K562 (cell line): ENCODE measurements at regions not wholly inside any gene's neighbourhood (a gene's known extent, or its start where the extent isn't known, plus 50 kb on each side); places are given as distances from the start of the nearest gene placed in this dataset.

Experiments
- ATAC-seq: fragments of 200-7000 bp; cut with Tn5 transposase; 3 replicates; pipeline ENCODE4 v1.9.1; 2020; ENCODE audit warnings: moderate library complexity
- BruUV-seq: library from RNA; stranded (reverse); fragments of 400-500 nt; replicated peaks from 2 replicates; lab custom pipeline; 2021; lab: Mats Ljungman, UMichigan
- CTCF ChIA-PET: fragments of 300-600 bp; formaldehyde crosslinking; extraction: SDS; loops from one replicate; lab custom pipeline; 2021; ENCODE audit warnings: low intra/inter-chr PET ratio; lab: Yijun Ruan, JAX
- POLR2A ChIA-PET: fragments of 300-600, 350-650 bp; sonication (Branson Sonifier 250); formaldehyde crosslinking; extraction: SDS; loops from one replicate; lab custom pipeline; 2021; ENCODE audit warnings: antibody characterized with exemption, inconsistent platforms; lab: Yijun Ruan, JAX
- DNase-seq, 4 experiments: peaks; one replicate each; pipeline versions ENCODE4 v3.0.0 to v3.0.0-alpha.2; 2011 to 2018; ENCODE audit warnings: low spot score in 3 of 4, mixed read lengths in 3 of 4; ENCODE audit errors: extremely low read depth in 1 of 4
- FAIRE-seq: peaks from 2 replicates; lab custom pipeline; 2011; peaks lifted over from hg19 to GRCh38; lab: Jason Lieb, UNC
- H2AFZ ChIP-seq: 2 replicates; pipeline ENCODE4 v1.6.0; 2011; ENCODE audit warnings: low read depth, low read length, control low read depth, inconsistent platforms
- H3K27ac ChIP-seq: fragments of 200-600 bp; 3 replicates; pipeline ENCODE4 v1.8.0; 2011; ENCODE audit warnings: low read depth, mild to moderate bottlenecking, control low read depth, inconsistent platforms, low read length, moderate library complexity, mixed read lengths; ENCODE audit errors: extremely low read depth
- H3K27me3 ChIP-seq, 2 experiments: fragments of 300-600 bp in 1 of 2; 2 replicates in 1 of 2; 3 replicates in 1 of 2; pipeline versions ENCODE4 v1.6.0 to v1.8.0; 2011; ENCODE audit warnings: inconsistent platforms in 2 of 2, low read length in 2 of 2, mild to moderate bottlenecking in 1 of 2, mixed read lengths in 1 of 2, moderate library complexity in 1 of 2; ENCODE audit not compliant: control insufficient read depth in 2 of 2, insufficient read depth in 2 of 2
- H3K36me3 ChIP-seq: fragments of 300-600 bp; 3 replicates; pipeline ENCODE4 v1.8.0; 2011; ENCODE audit warnings: mild to moderate bottlenecking, low read length, inconsistent platforms; ENCODE audit not compliant: control insufficient read depth, insufficient read depth
- H3K4me1 ChIP-seq, 2 experiments: fragments of 200-600 bp in 1 of 2; replicated peaks in 1 of 2; 2 replicates in 1 of 2; 3 replicates in 1 of 2; pipeline versions ENCODE4 v1.5.1 to v1.8.0; 2011; ENCODE audit warnings: inconsistent platforms in 2 of 2, low read length in 2 of 2, mild to moderate bottlenecking in 1 of 2, mixed read lengths in 1 of 2, moderate library complexity in 1 of 2; ENCODE audit not compliant: control insufficient read depth in 2 of 2, insufficient read depth in 2 of 2
- H3K4me2 ChIP-seq: 2 replicates; pipeline ENCODE4 v1.6.1; 2011; ENCODE audit warnings: low read length, control low read depth, inconsistent platforms, mixed read lengths; ENCODE audit not compliant: insufficient read depth
- H3K4me3 ChIP-seq: fragments of 200-600 bp; sonication (generic), shearing (Covaris generic); 2 replicates; pipeline ENCODE4 v1.5.1; 2016; ENCODE audit warnings: control low read depth, inconsistent platforms
- H3K79me2 ChIP-seq: fragments of 200-600 bp; 3 replicates; pipeline ENCODE4 v1.8.0; 2011; ENCODE audit warnings: low read length, inconsistent platforms; ENCODE audit not compliant: control insufficient read depth, insufficient read depth
- H3K9ac ChIP-seq, 2 experiments: 2 replicates each; pipeline versions ENCODE4 v1.6.0 to v1.6.1; 2011; ENCODE audit warnings: low read depth in 2 of 2, low read length in 2 of 2, control low read depth in 1 of 2, inconsistent platforms in 1 of 2, mild to moderate bottlenecking in 1 of 2, mixed read lengths in 1 of 2; ENCODE audit not compliant: insufficient read depth in 1 of 2
- H3K9me1 ChIP-seq: one replicate; pipeline ENCODE4 v1.6.0; 2011; ENCODE audit warnings: inconsistent platforms, mild to moderate bottlenecking, low read length, moderate library complexity; ENCODE audit not compliant: control insufficient read depth, insufficient read depth
- H3K9me3 ChIP-seq: replicated peaks from 2 replicates; pipeline ENCODE4 v1.5.1; 2011; ENCODE audit warnings: low read depth, low read length, inconsistent platforms; ENCODE audit not compliant: control insufficient read depth, insufficient read depth
- H4K20me1 ChIP-seq: replicated peaks from 2 replicates; pipeline ENCODE4 v1.6.1; 2011; ENCODE audit warnings: low read length, inconsistent platforms, mixed read lengths; ENCODE audit not compliant: control insufficient read depth, insufficient read depth
- KLF1 ChIP-seq: fragments of 450-650 bp; IDR thresholded peaks from 2 replicates; pipeline ENCODE4 v1.6.1; 2016; ENCODE audit warnings: missing genetic modification characterization, missing compliant biosample characterization
- LARP7 ChIP-seq: fragments of 450-650 bp; IDR thresholded peaks from 2 replicates; pipeline ENCODE4 v1.6.1; 2016
- NFE2L1 ChIP-seq: fragments of 450-650 bp; IDR thresholded peaks from 2 replicates; pipeline ENCODE4 v1.6.1; 2016; ENCODE audit warnings: missing genetic modification characterization, low read depth, mild to moderate bottlenecking, missing compliant biosample characterization, moderate library complexity, borderline replicate concordance
- RBM15 ChIP-seq: fragments of 200-400 bp; formaldehyde crosslinking; IDR thresholded peaks from 2 replicates; pipeline ENCODE4 v1.6.1; 2018; ENCODE audit warnings: mild to moderate bottlenecking, low read length, moderate library complexity; ENCODE audit not compliant: insufficient read depth
- TAF7 ChIP-seq: fragments of 450-650 bp; IDR thresholded peaks from 2 replicates; pipeline ENCODE4 v1.6.1; 2016; ENCODE audit warnings: missing genetic modification characterization, missing compliant biosample characterization
- U2AF2 ChIP-seq: fragments of 200-400 bp; formaldehyde crosslinking; optimal IDR thresholded peaks from 2 replicates; pipeline ENCODE3; 2017; ENCODE audit warnings: low read depth, mild to moderate bottlenecking, low read length
- ZFP1 ChIP-seq: fragments of 450-650 bp; formaldehyde crosslinking; IDR thresholded peaks from 2 replicates; pipeline ENCODE4 v1.4.0; 2020; ENCODE audit warnings: mild to moderate bottlenecking, mixed read lengths
- ZNF232 ChIP-seq: sonication (generic); formaldehyde crosslinking; IDR thresholded peaks from 2 replicates; pipeline ENCODE4 v1.8.0; 2022; ENCODE audit warnings: mild to moderate bottlenecking, missing genetic modification reagents
- WGBS: fragments of 100-300 bp; shearing (Covaris generic); methylation state at CpG from one replicate; pipeline ENCODE4 v1.1.6; 2016; ENCODE audit warnings: low coverage, mixed read lengths; ENCODE audit not compliant: insufficient coverage; ENCODE audit errors: missing lambda C conversion rate; 5-methylcytosine and 5-hydroxymethylcytosine counted together
- in situ Hi-C: fragments of 300-500 bp; cut with MboI; formaldehyde crosslinking; loops from 4 replicates; pipeline ENCODE4 v1.15.0; 2018; ENCODE audit warnings: inconsistent platforms, mixed read lengths
- intact Hi-C: fragments of 100-400 bp; cut with micrococcal nuclease; formaldehyde crosslinking; loops from 2 replicates; pipeline ENCODE4 v1.14.2; 2022
- TF ChIP-seq, protein P1 (sequence below): sonication (generic); formaldehyde crosslinking; IDR thresholded peaks from 2 replicates; pipeline ENCODE4 v1.5.0; 2020; ENCODE audit warnings: missing genetic modification reagents

- H3K27ac ChIP-seq: peak overlapping the region; percentile 66
- ChIA-PET CTCF (no interaction called here), POLR2A (no interaction called here)
- peak overlapping the region; percentile 73 for H3K4me2 ChIP-seq
- intact Hi-C loops: no loop called here
- H4K20me1 ChIP-seq: no peaks in the 10 kb centered on the region
- ATAC-seq: peak; percentile 38
- no peaks in the 10 kb centered on the region for H3K9me1 ChIP-seq
- no peak overlapping the region for H3K4me3 ChIP-seq
- H3K9me3 ChIP-seq: no peaks in the 10 kb centered on the region
- no peaks in the 10 kb centered on the region for H3K27me3 ChIP-seq
- WGBS: 8% methylated on average over 4 of the region's 4 CpGs
- peak overlapping the region in 1 of 2 experiments; percentile 61; a peak in 3 of 4 replicates for H3K9ac ChIP-seq
- in situ Hi-C loops: no loop called here
- DNase-seq: peak in 1 of 4 experiments; percentile 16
- TF ChIP-seq, protein P1, sequence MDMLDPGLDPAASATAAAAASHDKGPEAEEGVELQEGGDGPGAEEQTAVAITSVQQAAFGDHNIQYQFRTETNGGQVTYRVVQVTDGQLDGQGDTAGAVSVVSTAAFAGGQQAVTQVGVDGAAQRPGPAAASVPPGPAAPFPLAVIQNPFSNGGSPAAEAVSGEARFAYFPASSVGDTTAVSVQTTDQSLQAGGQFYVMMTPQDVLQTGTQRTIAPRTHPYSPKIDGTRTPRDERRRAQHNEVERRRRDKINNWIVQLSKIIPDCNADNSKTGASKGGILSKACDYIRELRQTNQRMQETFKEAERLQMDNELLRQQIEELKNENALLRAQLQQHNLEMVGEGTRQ (CRISPR knock-in tag): no peak
- no peak for TF ChIP-seq KLF1 (tag)
- no peak for TF ChIP-seq LARP7
- TF ChIP-seq ZNF232 (CRISPR knock-in tag): no peak
- no peak for TF ChIP-seq NFE2L1 (tag)
- TF ChIP-seq U2AF2: no peak
- no peak for TF ChIP-seq RBM15
- no peak for TF ChIP-seq TAF7 (tag)
- no peak for TF ChIP-seq ZFP1
- TF ChIP-seq, all 486 proteins: peak for 0
- Histone ChIP-seq H3K4me1 (peaks cover 4 to 14% of the 10 kb centered on the region in 2 experiments; a peak in 3 of 5 replicates), H3K36me3 (peaks cover 5% of the 10 kb centered on the region; the same call in 1 of the 3 replicates), H2AFZ (peak overlapping the region; percentile 82), H3K79me2 (peaks cover 7% of the 10 kb centered on the region; the same call in 2 of the 3 replicates)
- peak; percentile 54 for FAIRE-seq
- BruUV-seq: no TSS peak
These were observed 66.0 kb upstream of the CCDC85A start for GRCh38 chr2:56117764-56118163.
